HG03108 (cell line): ENCODE measurements at regions not wholly inside any gene's neighbourhood (a gene's known extent, or its start where the extent isn't known, plus 50 kb on each side); places are given as distances from the start of the nearest gene placed in this dataset.
"Not testable (repeated sequence)": the region's sequence is repeated elsewhere in the genome, so short reads cannot be mapped to it uniquely, and the experiment has no call there.

Experiments
- ATAC-seq: cut with Tn5 transposase; IDR thresholded peaks from one replicate; pipeline ENCODE4 v1.9.1; 2021; ENCODE audit warnings: moderate library complexity; ENCODE audit not compliant: unreplicated experiment

DNA sequence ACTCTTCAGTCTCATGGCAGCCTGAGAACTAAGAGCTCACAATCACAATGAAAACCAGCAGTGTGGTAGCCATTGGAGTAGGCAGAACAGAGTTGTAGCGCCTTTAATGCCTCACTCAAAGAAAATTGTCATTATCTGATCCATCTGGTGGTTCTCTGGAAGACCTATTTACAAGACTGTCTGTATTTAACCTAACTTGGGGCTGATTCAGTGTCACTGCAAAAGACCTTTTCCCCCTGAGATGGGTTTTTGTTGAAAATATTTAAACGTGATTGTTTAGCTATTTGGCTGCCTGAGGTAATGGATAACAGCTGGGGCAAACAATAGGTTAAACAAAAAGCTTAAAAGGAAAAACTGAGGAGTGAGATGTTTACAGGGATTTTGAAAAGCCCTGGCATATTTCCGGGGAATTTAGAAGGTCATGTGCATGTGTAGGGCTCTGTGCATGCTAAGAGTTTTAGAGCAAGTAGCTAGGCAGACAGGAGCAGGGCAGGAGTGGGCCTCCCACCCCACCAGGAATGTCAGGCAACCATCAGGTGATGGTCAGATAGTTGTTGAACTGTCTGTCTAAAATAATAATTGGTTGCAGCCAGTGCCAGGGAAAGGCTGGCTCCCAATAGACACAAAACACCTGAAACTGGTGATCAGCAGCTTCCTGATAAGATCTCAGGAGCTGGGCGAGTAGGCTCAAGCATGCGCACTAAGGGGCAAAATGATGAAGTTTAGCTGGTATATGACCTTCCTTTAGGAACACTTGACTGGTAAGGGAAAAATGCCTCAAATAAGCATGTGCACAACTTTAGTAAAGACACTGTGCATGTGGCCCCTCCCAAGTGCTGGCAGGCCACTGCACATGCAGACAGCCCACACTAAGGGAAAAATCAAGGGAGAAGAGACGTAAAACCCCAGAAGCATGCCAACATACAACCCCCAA is 70.8 kb upstream of the AKIRIN2 start:
- ATAC-seq: no peak

GRCh38 chr6:87767478-87767877 is 65.4 kb upstream of the AKIRIN2 start:
- no peak for ATAC-seq

- no peak for ATAC-seq
Observed at GRCh38 chr6:87766211-87766610, 64.2 kb upstream of the AKIRIN2 start.

DNA sequence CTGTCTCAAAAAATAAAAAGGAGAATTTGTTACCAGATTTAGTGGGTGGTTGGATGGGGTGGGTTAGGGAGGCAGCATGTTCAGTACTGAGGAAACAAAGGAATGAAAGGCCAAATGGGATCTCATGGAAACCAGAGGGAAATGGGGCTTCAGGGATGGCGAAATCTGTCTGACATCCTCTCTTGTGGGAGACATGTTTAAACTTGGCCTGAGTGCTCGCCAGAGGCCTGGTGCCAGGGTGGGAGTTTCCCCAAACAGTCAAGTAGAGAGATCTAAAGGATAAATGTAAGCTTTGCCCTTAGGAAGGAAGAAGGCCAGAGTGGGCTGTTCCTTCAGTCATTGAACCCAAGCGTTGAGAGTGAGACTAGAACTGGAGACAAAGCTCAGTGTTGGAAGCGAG is 61.9 kb upstream of the AKIRIN2 start:
- ATAC-seq: no peak

GRCh38 chr6:87763276-87763675 is 61.2 kb upstream of the AKIRIN2 start:
- ATAC-seq: no peak

DNA sequence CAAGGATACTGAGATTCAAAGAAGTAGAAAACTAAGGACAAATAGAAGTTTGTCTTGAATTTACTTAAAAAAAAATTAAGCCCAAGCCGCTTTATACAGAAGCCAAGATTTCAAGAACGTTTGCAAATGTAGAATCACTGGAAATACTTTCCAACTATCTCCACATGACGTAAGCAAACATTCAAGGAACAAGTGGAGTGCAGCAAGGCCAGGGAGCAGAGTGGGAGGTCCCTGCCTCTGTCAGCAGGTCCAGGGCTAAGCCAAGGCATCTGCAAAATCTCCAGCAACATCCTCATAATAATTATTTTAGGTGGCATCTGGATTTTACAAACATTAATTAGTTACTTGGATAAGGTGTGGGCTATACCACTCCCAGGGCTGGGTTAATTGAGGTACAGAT is 60.1 kb upstream of the AKIRIN2 start:
- no peak for ATAC-seq

GRCh38 chr6:87757792-87758191 is 55.8 kb upstream of the AKIRIN2 start:
- no peak for ATAC-seq

GRCh38 chr6:87756858-87757257 is 54.8 kb upstream of the AKIRIN2 start:
- ATAC-seq: peak; percentile 91

GRCh38 chr6:87755708-87756671 is 54.0 kb upstream of the AKIRIN2 start:
- ATAC-seq: no peak

GRCh38 chr6:87754828-87755227 is 52.8 kb upstream of the AKIRIN2 start:
- no peak for ATAC-seq

DNA sequence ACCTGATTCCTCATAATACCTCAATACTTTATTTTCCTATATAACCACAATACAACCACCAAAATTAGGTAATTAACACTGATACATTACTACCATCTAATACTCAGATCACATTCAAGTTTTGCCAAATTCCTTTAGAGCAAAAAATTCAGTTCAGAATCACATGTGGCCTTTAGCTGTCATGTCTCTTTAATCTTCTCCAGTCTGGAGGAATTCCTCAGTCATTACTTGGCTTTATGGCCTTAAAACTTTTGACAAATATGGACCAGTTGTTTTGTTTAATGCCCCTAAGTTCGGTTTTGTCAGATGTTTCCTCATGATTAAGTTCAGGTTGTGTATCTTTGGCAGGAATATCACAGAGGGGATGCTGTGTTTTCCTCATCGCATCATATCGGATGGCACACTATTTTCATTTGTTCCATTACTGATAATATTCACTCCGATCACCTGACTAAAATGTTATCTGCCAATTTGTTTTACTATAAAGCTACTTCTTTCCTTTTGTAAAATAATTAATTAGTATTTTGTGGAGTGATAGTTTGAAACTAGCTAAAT is 51.2 kb upstream of the AKIRIN2 start:
- no peak for ATAC-seq

DNA sequence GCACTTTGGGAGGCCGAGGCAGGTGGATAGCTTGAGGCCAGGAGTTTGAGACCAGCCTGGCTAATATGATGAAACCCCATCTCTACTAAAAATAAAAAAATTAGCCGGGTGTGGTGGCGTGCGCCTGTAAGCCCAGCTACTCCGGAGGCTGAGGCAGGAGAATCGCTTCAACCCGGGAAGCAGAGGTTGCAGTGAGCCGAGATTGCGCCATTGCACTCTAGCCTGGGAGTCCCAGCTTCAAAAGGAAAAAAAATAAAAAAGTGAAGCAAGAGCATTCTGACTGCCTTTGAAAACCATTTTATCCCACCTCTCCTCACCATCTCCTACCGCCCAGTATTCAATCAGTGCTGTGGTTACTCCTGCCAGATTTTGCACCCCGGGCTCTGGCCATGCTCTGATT is 50.5 kb upstream of the AKIRIN2 start:
- ATAC-seq: not testable (repeated sequence)
